Colonic mucosa (tissue), 4 donors: ENCODE measurements at regions not wholly inside any gene's neighbourhood (a gene's known extent, or its start where the extent isn't known, plus 50 kb on each side); places are given as distances from the start of the nearest gene placed in this dataset.

Source experiments
- DNase-seq: peaks from one replicate; pipeline ENCODE4 v3.0.0-alpha.2; 2020
- H3K27ac ChIP-seq: fragments of 200-600 bp; one replicate; pipeline ENCODE4 v1.8.0; 2021
- H3K27me3 ChIP-seq: fragments of 200-600 bp; one replicate; pipeline ENCODE4 v1.8.0; 2021
- H3K36me3 ChIP-seq: fragments of 200-600 bp; one replicate; pipeline ENCODE4 v1.8.0; 2021
- H3K4me1 ChIP-seq: fragments of 200-600 bp; one replicate; pipeline ENCODE4 v1.8.0; 2021; ENCODE audit warnings: mild to moderate bottlenecking
- H3K4me3 ChIP-seq: fragments of 200-600 bp; one replicate; pipeline ENCODE4 v1.8.0; 2021
- H3K9ac ChIP-seq, 2 donors: one replicate each; pipeline ENCODE4 v1.7.0; 2013; ENCODE audit warnings: control low read depth in 2 of 2, low read depth in 2 of 2, low read length in 2 of 2
- H3K9me3 ChIP-seq: fragments of 200-600 bp; one replicate; pipeline ENCODE4 v1.8.0; 2021
- CTCF ChIP-seq: fragments of 200-600 bp; IDR thresholded peaks from one replicate; pipeline ENCODE4 v1.8.0; 2022; ENCODE audit warnings: antibody characterized with exemption, mild to moderate bottlenecking
- intact Hi-C: fragments of 100-400 bp; cut with DNase I; formaldehyde crosslinking; loops from one replicate; pipeline ENCODE4 v1.14.1; 2022
- donor health status: healthy.
- donor health status: DM: no; HTN: no; CAD: no.
- donor health status: DM: no; HTN: no; CAD: no.

- TF ChIP-seq CTCF = no peak
- H3K4me1 ChIP-seq = no peaks in the 10 kb centered on the region
- no peaks in the 10 kb centered on the region for H3K36me3 ChIP-seq
- no peak overlapping the region for H3K4me3 ChIP-seq
- H3K9me3 ChIP-seq = no peaks in the 10 kb centered on the region
- no peak for DNase-seq
- H3K27me3 ChIP-seq = no peaks in the 10 kb centered on the region
- no peak overlapping the region for H3K9ac ChIP-seq
- no peak overlapping the region for H3K27ac ChIP-seq
- intact Hi-C loops = no loop called here
Observed at GRCh38 chr15:29615791-29616190, 206.5 kb downstream of the TJP1 start.

GRCh38 chr15:29613951-29614382 lies 208.3 kb downstream of the TJP1 start:
- no peaks in the 10 kb centered on the region for H3K4me1 ChIP-seq
- H3K27ac ChIP-seq = no peak overlapping the region
- no peak overlapping the region for H3K4me3 ChIP-seq
- DNase-seq = no peak
- no peak overlapping the region for H3K9ac ChIP-seq
- H3K9me3 ChIP-seq = no peaks in the 10 kb centered on the region
- TF ChIP-seq CTCF = no peak
- intact Hi-C loops = no loop called here
- H3K27me3 ChIP-seq = no peaks in the 10 kb centered on the region
- H3K36me3 ChIP-seq = no peaks in the 10 kb centered on the region

- Histone ChIP-seq H3K27ac (no peak overlapping the region), H3K9me3 (no peaks in the 10 kb centered on the region), H3K4me1 (no peaks in the 10 kb centered on the region), H3K27me3 (no peaks in the 10 kb centered on the region), H3K4me3 (no peak overlapping the region), H3K36me3 (no peaks in the 10 kb centered on the region), H3K9ac (no peak overlapping the region)
- TF ChIP-seq CTCF = no peak
- intact Hi-C loops = no loop called here
- DNase-seq = no peak
Observed at GRCh38 chr15:29612701-29613100, 209.6 kb downstream of the TJP1 start.

- intact Hi-C loops = no loop called here
- Histone ChIP-seq H3K9ac (no peak overlapping the region), H3K9me3 (no peaks in the 10 kb centered on the region), H3K27ac (no peak overlapping the region), H3K4me1 (no peaks in the 10 kb centered on the region), H3K27me3 (no peaks in the 10 kb centered on the region), H3K4me3 (no peak overlapping the region), H3K36me3 (no peaks in the 10 kb centered on the region)
- DNase-seq = no peak
- TF ChIP-seq CTCF = no peak
Observed at GRCh38 chr15:29612096-29612495, 210.2 kb downstream of the TJP1 start.

GRCh38 chr15:29611057-29611456 lies 211.2 kb downstream of the TJP1 start:
- no peak overlapping the region for H3K9ac ChIP-seq
- intact Hi-C loops = no loop called here

More at GRCh38 chr15:29611057-29611456, 211.2 kb downstream of the TJP1 start:
- Histone ChIP-seq H3K27me3 (no peaks in the 10 kb centered on the region), H3K4me3 (no peak overlapping the region), H3K4me1 (no peaks in the 10 kb centered on the region), H3K36me3 (no peaks in the 10 kb centered on the region), H3K27ac (no peak overlapping the region), H3K9me3 (no peaks in the 10 kb centered on the region)
- TF ChIP-seq CTCF = no peak
- no peak for DNase-seq
